Esophagus squamous epithelium (tissue), 4 donors: ENCODE measurements at regions not wholly inside any gene's neighbourhood (a gene's known extent, or its start where the extent isn't known, plus 50 kb on each side); places are given as distances from the start of the nearest gene placed in this dataset.

Experiments
- CTCF ChIP-seq, 6 experiments: fragments of 450-650 bp in 4 of 6; fragments of 200-600 bp in 2 of 6; sonication (generic) in 2 of 6; IDR thresholded peaks; one replicate each; pipeline ENCODE4 v1.5.1; 2016 to 2019; ENCODE audit warnings: antibody characterized with exemption in 6 of 6, mild to moderate bottlenecking in 4 of 6, moderate library complexity in 4 of 6
- POLR2A ChIP-seq, 4 donors: fragments of 450-650 bp; IDR thresholded peaks; one replicate each; pipeline ENCODE4 v1.6.1; 2017; ENCODE audit warnings: antibody characterized with exemption in 4 of 4, mild to moderate bottlenecking in 4 of 4, moderate library complexity in 3 of 4

DNA sequence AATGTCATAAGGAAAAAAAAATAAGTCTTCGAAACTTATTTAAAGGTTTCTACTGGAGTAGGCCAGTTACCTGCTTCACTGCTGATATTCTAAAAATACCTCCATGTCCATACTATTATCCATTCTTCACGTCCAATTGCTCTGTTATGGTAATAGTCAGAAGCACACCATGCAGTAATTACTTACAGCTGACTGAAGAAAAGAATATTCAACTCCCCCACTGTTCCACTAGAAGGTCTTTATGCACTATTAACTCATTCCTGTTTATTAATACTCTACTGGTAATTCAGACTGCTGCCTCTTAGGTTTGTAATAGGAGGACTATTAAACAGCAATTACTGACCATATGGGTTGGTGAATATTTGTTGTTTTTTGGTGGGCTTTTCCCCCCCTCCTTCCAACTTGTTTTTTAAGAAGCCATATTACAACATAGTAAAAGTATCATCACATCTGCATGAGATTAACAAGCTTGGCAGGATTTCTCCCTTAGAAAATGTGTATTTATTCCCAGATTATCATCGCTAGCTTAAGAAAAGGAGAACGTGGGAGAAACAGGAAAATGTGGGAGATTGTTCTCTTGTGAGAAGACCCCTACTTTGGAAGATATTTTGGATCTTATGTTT lies 806.4 kb upstream of the FANCL start:
- TF ChIP-seq CTCF (IDR thresholded peaks at IDR 0.05) (no peak), POLR2A (IDR thresholded peaks at IDR 0.05) (no peak)
